GM19240 (cell line): ENCODE measurements at regions not wholly inside any gene's neighbourhood (a gene's known extent, or its start where the extent isn't known, plus 50 kb on each side); places are given as distances from the start of the nearest gene placed in this dataset.

Source experiments
- DNase-seq: peaks from one replicate; pipeline ENCODE4 v3.0.0; 2011; ENCODE audit warnings: low spot score; ENCODE audit not compliant: insufficient read length

- peak; percentile 5 for DNase-seq
These were observed 531.3 kb upstream of the JAG1 start for GRCh38 chr20:11204926-11205768.

- DNase-seq, result no peak
These were observed 532.1 kb upstream of the JAG1 start for GRCh38 chr20:11205769-11206362.

- no peak for DNase-seq
These were observed 534.1 kb upstream of the JAG1 start for GRCh38 chr20:11207749-11208502.

- DNase-seq, result no peak
These were observed 536.8 kb upstream of the JAG1 start for GRCh38 chr20:11210611-11211010.

- DNase-seq, result no peak
These were observed 538.5 kb upstream of the JAG1 start for GRCh38 chr20:11212272-11212671.

- no peak for DNase-seq
These were observed 539.1 kb upstream of the JAG1 start for GRCh38 chr20:11212902-11213301.

DNA sequence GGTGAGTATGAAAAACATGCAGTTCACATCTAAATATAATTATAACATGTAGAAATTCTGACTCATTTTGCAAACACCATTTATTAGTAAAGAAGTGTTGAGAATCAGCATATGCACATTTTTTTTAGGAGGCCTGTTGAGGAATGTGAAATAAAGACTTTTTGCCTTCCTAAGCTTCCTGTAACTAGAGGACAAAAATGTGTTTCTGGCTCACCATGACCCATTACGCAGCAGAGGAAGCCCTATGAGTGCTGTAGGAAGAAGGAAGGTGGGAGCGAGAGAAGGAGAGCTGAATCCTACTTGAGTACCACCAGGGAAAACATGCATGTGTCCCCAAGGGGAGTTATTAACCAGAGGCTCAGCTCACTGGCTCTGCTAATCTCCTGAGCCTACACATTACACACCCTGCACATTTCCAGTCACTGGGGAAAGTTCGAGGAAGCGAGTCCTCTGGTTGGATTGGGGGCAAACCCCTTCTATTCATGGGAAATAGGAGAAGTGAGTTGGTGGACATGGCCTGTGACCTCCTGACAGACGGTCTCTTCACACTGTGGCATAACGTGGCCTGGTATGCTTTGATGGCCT lies 540.5 kb upstream of the JAG1 start:
- no peak for DNase-seq

DNA sequence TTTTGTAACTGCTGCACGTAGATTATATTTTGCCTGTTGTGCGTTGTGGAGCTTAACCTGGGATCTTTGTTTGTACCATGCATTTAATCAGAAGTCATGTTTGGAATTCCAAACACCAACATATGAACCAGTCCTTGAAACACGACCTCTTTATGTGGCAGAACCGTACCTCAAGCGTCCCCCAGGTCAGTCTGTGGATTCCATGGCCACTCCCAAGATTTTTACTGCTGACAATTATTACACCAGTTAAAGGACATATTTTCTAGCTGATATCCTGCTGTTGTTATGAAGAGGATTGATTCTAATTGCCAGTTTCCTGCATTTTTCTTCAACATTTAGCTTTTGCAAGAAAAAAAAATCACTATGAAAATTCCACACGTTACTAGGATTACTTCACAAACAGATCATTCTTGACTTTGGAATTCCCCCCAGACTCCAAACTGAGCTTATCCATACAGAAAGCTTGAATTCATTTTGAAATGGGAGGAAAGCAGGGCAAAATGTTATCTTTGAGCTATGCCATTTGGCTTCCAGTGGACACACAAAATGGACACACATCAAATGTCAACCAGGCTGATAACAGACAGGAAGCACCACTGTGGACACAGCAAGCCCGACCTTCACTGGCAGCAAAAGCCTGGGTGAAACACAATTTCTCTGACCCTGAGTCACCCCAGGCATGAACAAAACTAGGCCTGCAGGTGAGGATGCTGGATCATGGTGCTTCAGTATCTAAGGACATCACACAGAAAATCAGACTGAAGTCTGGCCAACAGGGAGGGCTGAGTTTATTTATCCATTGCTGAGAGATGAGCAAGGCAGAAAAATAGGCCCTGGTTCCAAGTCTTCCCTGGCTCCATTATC lies 542.9 kb upstream of the JAG1 start:
- DNase-seq, result no peak

- no peak for DNase-seq
These were observed 543.8 kb upstream of the JAG1 start for GRCh38 chr20:11217326-11218172.

DNA sequence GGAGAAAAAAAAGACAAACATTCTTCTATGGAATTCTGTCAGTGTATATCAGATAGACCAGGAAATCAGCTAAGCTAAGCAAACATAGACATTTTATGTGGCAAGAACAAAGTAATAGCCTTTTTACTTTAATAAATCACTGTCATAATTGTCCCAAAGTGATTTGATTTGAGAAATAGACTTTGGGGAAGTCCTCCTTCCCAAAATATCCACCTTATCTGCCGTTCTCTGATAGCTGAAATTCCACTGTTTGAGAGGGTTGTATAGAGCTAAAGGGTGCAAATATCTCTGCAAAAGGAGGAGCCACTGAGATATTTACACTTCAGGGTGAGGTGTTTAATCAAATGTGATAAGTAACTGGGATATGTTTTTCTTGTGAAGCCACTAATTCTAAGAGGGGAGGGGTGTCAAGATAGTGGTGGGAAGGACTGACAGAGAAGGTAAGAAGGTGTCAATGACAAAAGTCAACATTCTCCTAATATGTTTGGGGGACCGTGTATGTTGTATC lies 544.4 kb upstream of the JAG1 start:
- no peak for DNase-seq

DNA sequence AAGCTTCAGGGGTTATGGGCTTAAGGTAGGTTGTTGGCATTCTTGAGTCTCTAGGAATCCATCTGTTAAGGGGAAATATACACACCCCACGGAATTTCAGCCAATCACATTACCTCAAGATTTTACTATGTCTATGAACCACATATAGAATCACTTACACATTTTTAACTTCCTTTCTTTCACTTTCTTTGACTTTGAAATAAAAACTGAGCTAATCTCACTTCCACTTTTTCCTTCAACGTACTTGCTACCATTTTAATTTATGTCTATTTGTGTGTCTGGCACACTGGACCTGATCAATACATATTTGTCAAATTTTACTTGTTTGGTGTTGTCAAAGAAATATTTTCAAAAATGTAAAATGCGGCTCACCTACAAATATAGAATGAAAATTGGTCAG lies 545.4 kb upstream of the JAG1 start:
- DNase-seq, result no peak

GRCh38 chr20:11221046-11221445 lies 547.2 kb upstream of the JAG1 start:
- DNase-seq, result no peak

GRCh38 chr20:11222243-11222642 lies 548.4 kb upstream of the JAG1 start:
- DNase-seq, result no peak

- no peak for DNase-seq
These were observed 553.8 kb upstream of the JAG1 start for GRCh38 chr20:11227602-11228001.

DNA sequence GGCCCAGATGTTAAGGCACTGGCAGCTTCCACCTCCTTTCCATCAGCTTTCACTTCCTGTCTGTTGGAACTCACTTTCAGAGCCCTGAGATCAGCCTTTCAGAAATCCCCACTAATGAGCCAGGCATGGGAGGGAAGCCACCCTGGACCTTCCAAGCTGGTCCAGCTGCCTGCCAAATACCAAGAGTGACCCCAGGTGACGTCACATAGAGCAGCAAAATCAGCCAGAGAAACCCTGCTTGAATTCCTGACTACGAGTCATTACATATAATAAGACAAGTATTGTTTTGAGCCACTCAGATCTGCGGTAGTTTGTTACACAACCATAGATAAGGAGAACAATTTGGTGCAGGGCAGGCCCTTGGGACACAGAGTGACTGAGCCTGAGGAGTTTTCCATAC lies 556.0 kb upstream of the JAG1 start:
- DNase-seq, result no peak

GRCh38 chr20:11230999-11231398 lies 557.2 kb upstream of the JAG1 start:
- no peak for DNase-seq

DNA sequence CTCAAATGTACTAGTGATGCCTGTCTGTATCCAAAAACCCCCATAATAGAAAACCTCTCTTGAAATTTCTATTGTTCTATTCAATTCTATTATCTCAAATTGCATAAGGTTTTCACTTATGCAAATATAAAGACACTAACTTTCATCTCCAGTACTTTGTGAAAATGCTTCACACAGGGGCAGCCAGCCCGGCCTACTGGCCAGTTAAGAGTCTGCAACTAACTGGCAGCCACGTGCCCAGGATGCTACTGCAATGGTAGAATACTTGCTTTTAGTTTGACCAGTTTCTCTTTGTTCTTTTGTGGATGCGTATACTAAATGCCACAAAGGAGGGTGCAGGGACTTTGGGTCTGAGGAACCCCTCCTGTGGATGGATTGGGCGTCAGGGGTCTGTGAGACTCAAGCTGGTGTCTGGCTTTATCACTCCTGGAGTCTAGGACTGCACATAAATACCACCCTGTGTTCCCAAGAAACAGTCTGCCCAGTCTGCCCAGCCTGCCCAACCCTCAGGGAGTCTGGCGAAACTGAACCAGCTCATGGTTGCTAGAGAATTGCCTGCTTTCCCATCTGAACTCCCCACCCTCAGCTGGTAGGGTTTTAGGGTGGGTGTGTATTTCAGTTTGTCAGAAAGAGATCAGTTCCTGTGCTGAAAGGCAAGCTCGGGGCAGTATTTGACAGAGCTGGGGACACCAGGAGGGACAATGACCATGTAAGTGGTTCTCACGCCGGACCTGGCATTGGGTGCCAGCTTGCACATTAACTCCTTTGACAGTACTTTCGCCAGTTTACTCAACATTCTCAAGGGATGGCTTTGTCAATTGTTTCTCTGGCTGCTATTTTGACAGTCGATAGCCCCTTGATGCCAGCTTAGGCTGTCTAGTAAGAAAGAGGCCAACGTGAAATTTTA lies 558.2 kb upstream of the JAG1 start:
- no peak for DNase-seq

DNA sequence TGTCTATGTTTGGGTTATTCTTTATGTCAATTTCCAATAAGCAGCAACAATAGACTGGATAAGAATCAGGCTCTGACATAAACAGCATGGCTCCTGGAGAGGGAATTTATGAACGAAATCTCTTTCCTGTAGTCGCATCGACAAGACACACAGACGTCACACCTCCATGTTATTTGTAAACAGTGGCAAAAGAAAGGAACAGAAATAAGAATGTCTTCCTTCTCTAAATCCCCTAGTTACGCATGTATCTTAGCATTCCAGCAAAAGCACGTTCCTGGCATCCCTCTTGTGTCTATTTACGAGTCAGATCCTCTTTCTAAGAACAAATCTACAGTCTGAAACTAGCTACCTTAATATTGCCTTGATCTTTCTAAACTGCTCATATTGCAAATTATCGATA lies 559.1 kb upstream of the JAG1 start:
- DNase-seq, result no peak

DNA sequence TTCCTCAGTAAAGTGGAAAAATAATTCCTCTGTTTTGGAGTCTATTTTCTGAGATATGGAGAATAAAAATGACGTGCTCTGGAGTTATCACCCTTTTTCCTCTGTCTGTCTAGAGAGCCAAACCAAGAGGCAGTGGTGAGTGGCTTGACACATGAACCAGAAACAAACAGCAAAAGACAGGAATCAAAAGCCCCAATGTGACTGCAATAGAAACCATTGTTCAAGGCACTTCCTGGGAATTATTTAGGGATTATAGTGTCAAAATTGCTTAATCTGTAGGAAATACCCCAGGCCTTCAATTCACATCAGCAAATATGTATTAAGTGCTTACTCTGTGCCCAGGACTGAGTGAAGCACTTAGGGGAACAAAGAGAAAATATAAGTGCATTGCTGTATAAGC lies 560.4 kb upstream of the JAG1 start:
- no peak for DNase-seq
